Nephron progenitor cell (in vitro differentiated cells): ENCODE measurements at regions not wholly inside any gene's neighbourhood (a gene's known extent, or its start where the extent isn't known, plus 50 kb on each side); places are given as distances from the start of the nearest gene placed in this dataset.

Experiments used
- DNase-seq: peaks from one replicate; pipeline ENCODE4 v3.0.0; 2021
- H3K27ac Mint-ChIP-seq: 2 replicates; pipeline ENCODE4 v1.8.0; 2021; ENCODE audit warnings: mild to moderate bottlenecking, moderate library complexity, mixed read lengths
- H3K27me3 Mint-ChIP-seq: 2 replicates; pipeline ENCODE4 v1.8.0; 2021; ENCODE audit warnings: mild to moderate bottlenecking, low read depth, mixed read lengths; ENCODE audit not compliant: poor library complexity
- H3K36me3 Mint-ChIP-seq: 2 replicates; pipeline ENCODE4 v1.8.0; 2021; ENCODE audit warnings: low read depth, mixed read lengths
- H3K4me1 Mint-ChIP-seq: 2 replicates; pipeline ENCODE4 v1.8.0; 2021; ENCODE audit warnings: mixed read lengths
- H3K4me3 Mint-ChIP-seq: 2 replicates; pipeline ENCODE4 v1.8.0; 2021; ENCODE audit warnings: mild to moderate bottlenecking, moderate library complexity, mixed read lengths
- H3K9me3 Mint-ChIP-seq: 2 replicates; pipeline ENCODE4 v1.8.0; 2021; ENCODE audit warnings: mild to moderate bottlenecking, moderate library complexity, mixed read lengths
- TF ChIP-seq, protein P1 (sequence below): fragments of 200-600 bp; sonication (generic); IDR thresholded peaks from 2 replicates; pipeline ENCODE4 v1.5.0; 2021; ENCODE audit warnings: antibody characterized with exemption

DNA sequence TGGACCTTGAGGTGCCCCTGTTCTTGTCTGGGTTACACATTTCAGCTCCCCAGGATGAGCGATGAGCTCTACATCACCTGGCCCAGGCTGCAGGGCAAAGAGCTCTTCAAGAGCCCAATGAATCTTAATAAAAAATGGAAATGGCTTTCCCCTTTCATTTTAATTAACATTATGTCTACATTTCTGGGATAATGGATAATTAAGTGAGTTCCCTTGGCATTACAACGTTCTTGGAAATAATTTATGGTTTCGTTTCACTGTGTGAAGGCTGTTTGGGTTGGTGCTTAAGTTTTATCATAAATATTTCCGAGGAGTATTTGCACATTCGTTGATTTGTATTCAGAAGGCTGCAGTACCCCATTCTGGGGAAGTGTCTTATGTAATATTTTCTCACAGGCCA lies 678.3 kb upstream of the EEF2KMT start:
- peaks cover 3% of the 10 kb centered on the region for H3K27me3 Mint-ChIP-seq
- H3K4me1 Mint-ChIP-seq = no peaks in the 10 kb centered on the region
- DNase-seq = no peak
- no peak overlapping the region for H3K27ac Mint-ChIP-seq
- H3K36me3 Mint-ChIP-seq = no peaks in the 10 kb centered on the region
- TF ChIP-seq, protein P1, sequence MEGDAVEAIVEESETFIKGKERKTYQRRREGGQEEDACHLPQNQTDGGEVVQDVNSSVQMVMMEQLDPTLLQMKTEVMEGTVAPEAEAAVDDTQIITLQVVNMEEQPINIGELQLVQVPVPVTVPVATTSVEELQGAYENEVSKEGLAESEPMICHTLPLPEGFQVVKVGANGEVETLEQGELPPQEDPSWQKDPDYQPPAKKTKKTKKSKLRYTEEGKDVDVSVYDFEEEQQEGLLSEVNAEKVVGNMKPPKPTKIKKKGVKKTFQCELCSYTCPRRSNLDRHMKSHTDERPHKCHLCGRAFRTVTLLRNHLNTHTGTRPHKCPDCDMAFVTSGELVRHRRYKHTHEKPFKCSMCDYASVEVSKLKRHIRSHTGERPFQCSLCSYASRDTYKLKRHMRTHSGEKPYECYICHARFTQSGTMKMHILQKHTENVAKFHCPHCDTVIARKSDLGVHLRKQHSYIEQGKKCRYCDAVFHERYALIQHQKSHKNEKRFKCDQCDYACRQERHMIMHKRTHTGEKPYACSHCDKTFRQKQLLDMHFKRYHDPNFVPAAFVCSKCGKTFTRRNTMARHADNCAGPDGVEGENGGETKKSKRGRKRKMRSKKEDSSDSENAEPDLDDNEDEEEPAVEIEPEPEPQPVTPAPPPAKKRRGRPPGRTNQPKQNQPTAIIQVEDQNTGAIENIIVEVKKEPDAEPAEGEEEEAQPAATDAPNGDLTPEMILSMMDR = no peak
- no peaks in the 10 kb centered on the region for H3K9me3 Mint-ChIP-seq
- no peak overlapping the region for H3K4me3 Mint-ChIP-seq

DNA sequence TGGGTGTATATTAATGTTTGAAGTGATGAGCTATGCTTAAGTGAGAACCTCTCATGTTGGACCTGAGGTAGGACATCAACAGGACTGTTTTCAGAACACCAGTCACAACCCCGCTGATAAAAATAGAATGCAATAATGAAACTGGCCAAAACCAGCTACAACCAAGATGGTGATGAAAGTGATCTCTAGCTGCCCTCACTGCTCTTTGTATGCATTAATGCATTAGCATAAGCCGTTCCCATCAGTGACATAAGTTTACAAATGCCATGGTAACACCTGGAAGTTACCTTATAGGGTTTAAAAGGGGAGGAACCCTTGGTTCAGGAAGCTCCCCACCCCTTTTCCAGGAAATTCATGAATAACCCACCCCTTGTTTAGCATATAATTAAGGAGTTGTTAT lies 672.5 kb upstream of the EEF2KMT start:
- no peaks in the 10 kb centered on the region for H3K36me3 Mint-ChIP-seq
- TF ChIP-seq, protein P1 = no peak
- H3K9me3 Mint-ChIP-seq = no peaks in the 10 kb centered on the region
- H3K27ac Mint-ChIP-seq = no peak overlapping the region
- H3K4me1 Mint-ChIP-seq = no peaks in the 10 kb centered on the region
- no peak overlapping the region for H3K4me3 Mint-ChIP-seq
- DNase-seq = no peak
- H3K27me3 Mint-ChIP-seq = peaks cover 23% of the 10 kb centered on the region

DNA sequence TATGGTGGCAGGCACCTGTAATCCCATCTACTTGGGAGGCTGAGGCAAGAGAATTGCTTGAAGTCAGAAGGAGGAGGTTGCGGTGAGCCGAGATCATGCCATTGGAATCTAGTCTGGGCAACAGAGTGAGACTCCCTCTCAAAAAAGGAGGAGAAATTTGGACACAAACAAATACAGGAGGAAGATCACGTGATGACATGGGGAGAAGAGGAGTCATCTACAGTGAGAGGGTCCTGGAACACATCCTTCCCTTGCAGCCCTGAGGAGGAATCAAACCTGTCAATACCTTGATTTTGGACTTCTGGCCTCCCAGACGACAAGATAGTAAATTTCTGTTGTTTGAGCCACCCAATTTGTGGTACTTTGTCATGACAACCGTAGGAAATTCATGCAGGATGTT lies 671.9 kb upstream of the EEF2KMT start:
- Mint-ChIP-seq H3K4me1 (no peaks in the 10 kb centered on the region), H3K4me3 (no peak overlapping the region), H3K36me3 (no peaks in the 10 kb centered on the region), H3K27me3 (peaks cover 23% of the 10 kb centered on the region), H3K9me3 (no peaks in the 10 kb centered on the region), H3K27ac (no peak overlapping the region)
- DNase-seq = no peak
- TF ChIP-seq, protein P1 = no peak

DNA sequence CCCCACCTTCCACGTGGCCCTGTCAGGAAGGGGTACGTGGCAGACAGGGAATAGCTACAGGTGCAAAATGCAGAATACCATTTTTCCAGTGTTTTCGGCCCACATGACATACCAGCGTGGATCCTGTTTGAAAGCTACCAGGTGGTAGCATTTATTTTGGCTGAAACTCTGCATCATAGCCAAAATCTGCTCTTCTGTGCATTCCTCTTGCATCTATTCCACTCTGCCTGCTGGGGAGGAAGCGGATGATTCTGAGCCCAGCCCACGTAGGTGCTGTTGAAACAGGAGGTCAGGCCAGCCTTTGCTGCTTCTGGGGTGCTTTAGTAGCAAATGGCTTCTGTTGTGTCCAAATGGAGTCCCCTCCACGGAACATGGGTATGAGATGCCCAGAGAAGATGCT lies 670.9 kb upstream of the EEF2KMT start:
- Mint-ChIP-seq H3K27me3 (peaks cover 20% of the 10 kb centered on the region), H3K27ac (no peak overlapping the region), H3K4me3 (no peak overlapping the region), H3K4me1 (no peaks in the 10 kb centered on the region), H3K36me3 (no peaks in the 10 kb centered on the region), H3K9me3 (no peaks in the 10 kb centered on the region)
- no peak for DNase-seq
- TF ChIP-seq, protein P1 = no peak

DNA sequence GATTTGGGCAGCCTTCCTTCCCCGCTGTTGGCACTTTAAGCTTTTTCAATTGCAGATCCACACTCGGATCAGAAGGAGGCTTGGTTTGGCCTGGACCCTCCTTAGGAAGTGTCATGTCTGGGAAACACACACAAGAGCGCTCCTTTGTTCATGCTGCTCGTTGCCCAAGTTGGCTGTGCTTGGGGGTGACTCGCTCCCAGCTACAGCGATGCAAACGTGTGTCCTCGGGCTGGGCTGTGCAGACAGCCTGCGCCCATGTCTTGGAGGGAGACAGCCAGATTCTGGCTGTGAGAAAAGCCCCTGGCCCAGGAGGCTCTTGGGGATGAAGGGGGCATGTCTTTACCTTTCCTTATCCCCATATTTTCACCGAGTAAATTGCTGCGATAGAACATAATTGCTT lies 665.6 kb upstream of the EEF2KMT start:
- Mint-ChIP-seq H3K27me3 (peaks cover 22% of the 10 kb centered on the region), H3K4me1 (no peaks in the 10 kb centered on the region), H3K36me3 (no peaks in the 10 kb centered on the region), H3K27ac (no peak overlapping the region), H3K4me3 (no peak overlapping the region), H3K9me3 (no peaks in the 10 kb centered on the region)
- TF ChIP-seq, protein P1 = no peak
- no peak for DNase-seq

DNA sequence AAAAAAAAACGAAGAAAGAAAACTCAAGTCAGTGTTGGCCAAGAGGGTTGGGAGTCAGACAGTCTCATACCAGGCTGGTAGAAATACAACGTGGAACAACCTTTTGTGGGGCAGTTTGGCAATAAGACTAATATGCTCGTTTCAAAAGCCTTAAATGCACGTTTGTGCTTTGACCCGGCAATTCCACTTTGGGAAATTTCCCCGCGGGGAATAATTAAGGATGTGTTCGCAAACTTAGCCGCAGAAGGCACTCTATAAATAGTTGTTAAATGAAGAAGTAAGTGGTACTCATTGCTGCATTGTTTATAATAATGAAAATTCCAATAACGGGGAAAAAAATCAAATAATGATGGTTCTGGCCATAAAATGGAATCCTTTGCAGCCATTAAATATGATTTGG lies 664.8 kb upstream of the EEF2KMT start:
- Mint-ChIP-seq H3K27ac (no peak overlapping the region), H3K4me3 (no peak overlapping the region), H3K4me1 (no peaks in the 10 kb centered on the region), H3K9me3 (no peaks in the 10 kb centered on the region), H3K27me3 (peaks cover 18% of the 10 kb centered on the region), H3K36me3 (no peaks in the 10 kb centered on the region)
- TF ChIP-seq, protein P1 = no peak
- DNase-seq = no peak
